CD14-positive monocyte (primary cell): ENCODE measurements at regions not wholly inside any gene's neighbourhood (a gene's known extent, or its start where the extent isn't known, plus 50 kb on each side); places are given as distances from the start of the nearest gene placed in this dataset.

Experiments
- DNase-seq, 3 donors: peaks; one replicate each; pipeline ENCODE4 v3.0.0-alpha.2; 2011 to 2022
- H2AFZ ChIP-seq: 2 replicates; pipeline ENCODE4 v1.6.0; 2012; ENCODE audit warnings: mild to moderate bottlenecking, low read depth, low read length, inconsistent platforms; ENCODE audit not compliant: insufficient read depth, poor library complexity, severe bottlenecking
- H3K27ac ChIP-seq, 2 donors: 1 replicate in 1 of 2; 2 replicates in 1 of 2; pipeline ENCODE4 v1.5.1; 2012 to 2013; ENCODE audit warnings: low read length in 2 of 2, control low read depth in 1 of 2, inconsistent platforms in 1 of 2, low read depth in 1 of 2, mild to moderate bottlenecking in 1 of 2
- H3K27me3 ChIP-seq, 2 donors: one replicate each; pipeline versions ENCODE4 v1.6.0 to v1.6.1; 2011 to 2013; ENCODE audit warnings: low read length in 2 of 2; ENCODE audit not compliant: control insufficient read depth in 2 of 2, insufficient read depth in 2 of 2
- H3K36me3 ChIP-seq, 2 donors: replicated peaks in 1 of 2; 1 replicate in 1 of 2; 2 replicates in 1 of 2; pipeline versions ENCODE4 v1.5.1 to v1.6.1; 2012 to 2013; ENCODE audit warnings: low read length in 2 of 2, control low read depth in 1 of 2, inconsistent platforms in 1 of 2, mild to moderate bottlenecking in 1 of 2; ENCODE audit not compliant: insufficient read depth in 2 of 2, control insufficient read depth in 1 of 2
- H3K4me1 ChIP-seq, 2 donors: 1 replicate in 1 of 2; 2 replicates in 1 of 2; pipeline versions ENCODE4 v1.5.1 to v1.6.1; 2012 to 2013; ENCODE audit warnings: low read length in 2 of 2, control low read depth in 1 of 2, inconsistent platforms in 1 of 2, mild to moderate bottlenecking in 1 of 2, moderate library complexity in 1 of 2; ENCODE audit not compliant: insufficient read depth in 2 of 2, control insufficient read depth in 1 of 2
- H3K4me2 ChIP-seq: replicated peaks from 2 replicates; pipeline ENCODE3; 2012; ENCODE audit warnings: low read length, moderate library complexity, mild to moderate bottlenecking; ENCODE audit not compliant: poor library complexity, severe bottlenecking; ENCODE audit errors: extremely low read depth
- H3K4me3 ChIP-seq, 3 experiments: fragments of 200-600 bp in 1 of 3; sonication (generic) in 1 of 3; replicated peaks in 1 of 3; 1 replicate in 2 of 3; 2 replicates in 1 of 3; pipeline ENCODE4 v1.5.1; 2011 to 2013; ENCODE audit warnings: low read length in 3 of 3, mild to moderate bottlenecking in 3 of 3, control low read depth in 2 of 3, low read depth in 2 of 3, inconsistent platforms in 1 of 3, moderate library complexity in 1 of 3
- H3K79me2 ChIP-seq: 2 replicates; pipeline ENCODE4 v1.6.0; 2012; ENCODE audit warnings: mild to moderate bottlenecking, control low read depth, inconsistent platforms, low read length, moderate library complexity; ENCODE audit not compliant: insufficient read depth
- H3K9ac ChIP-seq: 2 replicates; pipeline ENCODE4 v1.6.0; 2017; ENCODE audit warnings: low read length, mild to moderate bottlenecking; ENCODE audit not compliant: insufficient read depth, poor library complexity, severe bottlenecking
- H3K9me3 ChIP-seq, 2 donors: replicated peaks in 1 of 2; 1 replicate in 1 of 2; 2 replicates in 1 of 2; pipeline versions ENCODE4 v1.5.1 to v1.6.1; 2012 to 2013; ENCODE audit warnings: low read length in 2 of 2, control low read depth in 1 of 2; ENCODE audit not compliant: control insufficient read depth in 1 of 2, insufficient read depth in 1 of 2
- H4K20me1 ChIP-seq: 2 replicates; pipeline ENCODE4 v1.6.0; 2012; ENCODE audit warnings: mild to moderate bottlenecking, low read length, control low read depth, moderate library complexity; ENCODE audit not compliant: insufficient read depth
- H3K27ac Mint-ChIP-seq, 7 donors: one replicate each; pipeline ENCODE4 v1.8.0; 2020; ENCODE audit warnings: mild to moderate bottlenecking in 7 of 7, mixed read lengths in 7 of 7, moderate library complexity in 6 of 7, inconsistent platforms in 2 of 7
- H3K27me3 Mint-ChIP-seq, 3 donors: one replicate each; pipeline ENCODE4 v1.8.0; 2021 to 2022; ENCODE audit warnings: low read depth in 3 of 3, mild to moderate bottlenecking in 3 of 3, mixed read lengths in 3 of 3, moderate library complexity in 3 of 3, inconsistent platforms in 1 of 3
- H3K36me3 Mint-ChIP-seq, 2 donors: one replicate each; pipeline ENCODE4 v1.8.0; 2020; ENCODE audit warnings: mixed read lengths in 2 of 2, inconsistent platforms in 1 of 2, mild to moderate bottlenecking in 1 of 2
- H3K4me1 Mint-ChIP-seq: one replicate; pipeline ENCODE4 v1.8.0; 2020; ENCODE audit warnings: mild to moderate bottlenecking, mixed read lengths
- H3K4me3 Mint-ChIP-seq, 2 donors: one replicate each; pipeline ENCODE4 v1.8.0; 2020; ENCODE audit warnings: mild to moderate bottlenecking in 2 of 2, mixed read lengths in 2 of 2, moderate library complexity in 1 of 2
- H3K9me3 Mint-ChIP-seq, 7 donors: one replicate each; pipeline ENCODE4 v1.8.0; 2020 to 2022; ENCODE audit warnings: mixed read lengths in 7 of 7, mild to moderate bottlenecking in 6 of 7, moderate library complexity in 6 of 7, inconsistent platforms in 2 of 7
- WGBS: methylation state at CpG from one replicate; pipeline ENCODE4 v1.1.5; 2013; ENCODE audit warnings: missing lambda C conversion rate; ENCODE audit not compliant: insufficient coverage; 5-methylcytosine and 5-hydroxymethylcytosine counted together
- intact Hi-C, 2 donors: fragments of 100-400 bp; cut with micrococcal nuclease; formaldehyde crosslinking; loops; one replicate each; pipeline versions ENCODE4 v1.15.0 to v1.15.1; 2023
- TF ChIP-seq, protein P1 (sequence below): fragments of 200-600 bp; IDR thresholded peaks from one replicate; pipeline ENCODE4 v1.8.0; 2022; ENCODE audit warnings: antibody characterized with exemption, mild to moderate bottlenecking

DNA sequence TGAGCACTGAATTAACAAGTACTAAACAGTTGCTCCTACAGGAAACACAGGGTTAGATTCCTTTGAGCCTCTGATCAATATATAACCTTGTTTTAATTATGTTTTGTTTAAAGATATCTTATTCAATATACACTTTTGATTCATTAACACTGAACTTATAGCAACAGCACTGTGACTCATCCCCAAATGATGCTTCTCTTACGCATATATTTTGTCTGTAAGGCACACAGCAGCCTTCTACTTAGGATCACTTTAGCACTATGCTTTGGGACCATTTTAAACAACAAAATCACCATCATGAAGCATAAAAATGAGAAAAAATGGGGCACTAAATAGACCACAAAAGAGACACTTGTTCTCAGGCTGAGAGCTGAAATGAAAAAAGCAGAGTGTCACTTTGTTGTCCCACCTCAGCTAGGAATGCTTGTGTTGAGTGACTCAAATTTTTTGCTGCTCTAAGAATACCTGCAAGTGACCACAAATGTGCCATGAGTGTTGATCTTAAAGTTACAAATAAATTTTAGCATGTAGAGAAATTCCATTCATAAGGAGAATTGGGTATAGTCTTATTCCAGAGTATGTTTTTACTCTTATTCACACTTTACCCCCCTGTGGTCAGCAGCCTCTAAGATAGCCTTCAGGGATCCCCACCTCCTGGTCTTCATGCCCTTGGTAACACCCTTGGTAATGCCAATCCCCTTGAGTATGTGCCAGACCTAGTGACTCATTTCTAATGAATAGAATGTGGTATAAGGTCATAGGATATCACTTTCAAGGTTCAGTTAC is 252.7 kb upstream of the IL12B start:
- Histone ChIP-seq H3K27ac (no peak overlapping the region), H3K4me1 (no peaks in the 10 kb centered on the region), H3K36me3 (no peaks in the 10 kb centered on the region), H3K9ac (no peak overlapping the region), H3K4me2 (no peak overlapping the region), H3K27me3 (no peaks in the 10 kb centered on the region), H4K20me1 (no peaks in the 10 kb centered on the region), H3K9me3 (no peaks in the 10 kb centered on the region), H2AFZ (no peak overlapping the region), H3K4me3 (no peak overlapping the region), H3K79me2 (no peaks in the 10 kb centered on the region)
- H3K4me3 Mint-ChIP-seq: no peak overlapping the region
- H3K36me3 Mint-ChIP-seq: no peaks in the 10 kb centered on the region
- no peak for DNase-seq
- WGBS: no CpG with 5 or more reads among the region's 1 CpG
- H3K27me3 Mint-ChIP-seq: peaks cover 3 to 5% (median 3%) of the 10 kb centered on the region in 3 donors
- H3K9me3 Mint-ChIP-seq: peaks cover 0 to 3% (median 0%) of the 10 kb centered on the region in 7 donors
- TF ChIP-seq, protein P1, sequence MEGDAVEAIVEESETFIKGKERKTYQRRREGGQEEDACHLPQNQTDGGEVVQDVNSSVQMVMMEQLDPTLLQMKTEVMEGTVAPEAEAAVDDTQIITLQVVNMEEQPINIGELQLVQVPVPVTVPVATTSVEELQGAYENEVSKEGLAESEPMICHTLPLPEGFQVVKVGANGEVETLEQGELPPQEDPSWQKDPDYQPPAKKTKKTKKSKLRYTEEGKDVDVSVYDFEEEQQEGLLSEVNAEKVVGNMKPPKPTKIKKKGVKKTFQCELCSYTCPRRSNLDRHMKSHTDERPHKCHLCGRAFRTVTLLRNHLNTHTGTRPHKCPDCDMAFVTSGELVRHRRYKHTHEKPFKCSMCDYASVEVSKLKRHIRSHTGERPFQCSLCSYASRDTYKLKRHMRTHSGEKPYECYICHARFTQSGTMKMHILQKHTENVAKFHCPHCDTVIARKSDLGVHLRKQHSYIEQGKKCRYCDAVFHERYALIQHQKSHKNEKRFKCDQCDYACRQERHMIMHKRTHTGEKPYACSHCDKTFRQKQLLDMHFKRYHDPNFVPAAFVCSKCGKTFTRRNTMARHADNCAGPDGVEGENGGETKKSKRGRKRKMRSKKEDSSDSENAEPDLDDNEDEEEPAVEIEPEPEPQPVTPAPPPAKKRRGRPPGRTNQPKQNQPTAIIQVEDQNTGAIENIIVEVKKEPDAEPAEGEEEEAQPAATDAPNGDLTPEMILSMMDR: no peak
- no peak overlapping the region for H3K27ac Mint-ChIP-seq
- intact Hi-C loops: no loop called here
- H3K4me1 Mint-ChIP-seq: no peaks in the 10 kb centered on the region

GRCh38 chr5:159586921-159587320 is 256.6 kb upstream of the IL12B start:
- Mint-ChIP-seq H3K4me3 (no peak overlapping the region), H3K9me3 (peaks cover 0 to 10% (median 4%) of the 10 kb centered on the region in 7 donors), H3K27me3 (peaks cover 3 to 5% (median 3%) of the 10 kb centered on the region in 3 donors), H3K36me3 (no peaks in the 10 kb centered on the region), H3K4me1 (no peaks in the 10 kb centered on the region), H3K27ac (no peak overlapping the region)
- Histone ChIP-seq H3K4me1 (no peaks in the 10 kb centered on the region), H2AFZ (no peak overlapping the region), H3K36me3 (no peaks in the 10 kb centered on the region), H3K4me3 (no peak overlapping the region), H4K20me1 (no peaks in the 10 kb centered on the region), H3K9me3 (no peaks in the 10 kb centered on the region), H3K4me2 (no peak overlapping the region), H3K79me2 (no peaks in the 10 kb centered on the region), H3K9ac (no peak overlapping the region), H3K27ac (no peak overlapping the region), H3K27me3 (no peaks in the 10 kb centered on the region)
- intact Hi-C loops: no loop called here
- DNase-seq: no peak
- 100% methylated on average over 1 of the region's 5 CpGs for WGBS
- TF ChIP-seq, protein P1: no peak
